RWPE1 (cell line): ENCODE measurements at regions not wholly inside any gene's neighbourhood (a gene's known extent, or its start where the extent isn't known, plus 50 kb on each side); places are given as distances from the start of the nearest gene placed in this dataset.
"Not testable (repeated sequence)": the region's sequence is repeated elsewhere in the genome, so short reads cannot be mapped to it uniquely, and the experiment has no call there.

Source experiments
- CTCF ChIA-PET: fragments of 350-600 bp; sonication (Branson Sonifier 250); formaldehyde crosslinking; extraction: SDS; loops from one replicate; lab custom pipeline; 2021; lab: Yijun Ruan, JAX
- POLR2A ChIA-PET: fragments of 400-600 bp; formaldehyde crosslinking; extraction: SDS; loops from one replicate; lab custom pipeline; 2020; ENCODE audit warnings: antibody characterized with exemption; ENCODE audit not compliant: low non-redundant PET; lab: Yijun Ruan, JAX
- DNase-seq: peaks from one replicate; pipeline ENCODE4 v3.0.0; 2012; ENCODE audit warnings: low spot score
- H3K27ac ChIP-seq: fragments of 450-650 bp; 2 replicates; pipeline ENCODE4 v1.5.1; 2017
- CTCF ChIP-seq: fragments of 450-650 bp; conservative IDR thresholded peaks from 2 replicates; pipeline ENCODE4 v1.5.1; 2017; ENCODE audit warnings: low read depth, mild to moderate bottlenecking

- POLR2A ChIA-PET: no interaction called here
- TF ChIP-seq CTCF: no peak
- no peak for DNase-seq
- no peak overlapping the region for H3K27ac ChIP-seq
- CTCF ChIA-PET: interaction anchor here (0.6 to 0.7 kb wide), 3 partner anchors 49 to 281 kb away, joined by 3 to 4 read pairs (median 3); no protein-coding TSS in a partner anchor
Observed at GRCh38 chr6:141764388-141764787, 368.3 kb upstream of the GJE1 start.

GRCh38 chr6:141758430-141758829 lies 374.3 kb upstream of the GJE1 start:
- ChIA-PET POLR2A (no interaction called here), CTCF (interaction anchor here (0.6 kb wide), 1 partner anchor 112 kb away, joined by 3 read pairs; no protein-coding TSS in a partner anchor)
- no peak for TF ChIP-seq CTCF
- DNase-seq: no peak
- no peak overlapping the region for H3K27ac ChIP-seq

GRCh38 chr6:141753180-141753579 lies 379.5 kb upstream of the GJE1 start:
- ChIA-PET CTCF (no interaction called here), POLR2A (no interaction called here)
- no peak for TF ChIP-seq CTCF
- no peak overlapping the region for H3K27ac ChIP-seq
- DNase-seq: no peak

- POLR2A ChIA-PET: no interaction called here
- H3K27ac ChIP-seq: no peak overlapping the region
- DNase-seq: no peak
- TF ChIP-seq CTCF: no peak
- CTCF ChIA-PET: no interaction called here
Observed at GRCh38 chr6:141752677-141753076, 380.0 kb upstream of the GJE1 start.

GRCh38 chr6:141746324-141746723 lies 386.4 kb upstream of the GJE1 start:
- H3K27ac ChIP-seq, CTCF ChIA-PET, POLR2A ChIA-PET, DNase-seq: not testable (repeated sequence)

GRCh38 chr6:141744971-141745370 lies 387.8 kb upstream of the GJE1 start:
- ChIA-PET CTCF (no interaction called here), POLR2A (no interaction called here)
- TF ChIP-seq CTCF: no peak
- DNase-seq: no peak
- H3K27ac ChIP-seq: no peak overlapping the region

- CTCF ChIA-PET: no interaction called here
- DNase-seq: no peak
- no peak for TF ChIP-seq CTCF
- POLR2A ChIA-PET: no interaction called here
- no peak overlapping the region for H3K27ac ChIP-seq
Observed at GRCh38 chr6:141744194-141744925, 388.4 kb upstream of the GJE1 start.
